ENCODE measurements at regions not wholly inside any gene's neighbourhood (a gene's known extent, or its start where the extent isn't known, plus 50 kb on each side); places are given as distances from the start of the nearest gene placed in this dataset.
A peak's percentile ranks its signal among the peaks of the same experiment; 100 is the strongest.

DNA sequence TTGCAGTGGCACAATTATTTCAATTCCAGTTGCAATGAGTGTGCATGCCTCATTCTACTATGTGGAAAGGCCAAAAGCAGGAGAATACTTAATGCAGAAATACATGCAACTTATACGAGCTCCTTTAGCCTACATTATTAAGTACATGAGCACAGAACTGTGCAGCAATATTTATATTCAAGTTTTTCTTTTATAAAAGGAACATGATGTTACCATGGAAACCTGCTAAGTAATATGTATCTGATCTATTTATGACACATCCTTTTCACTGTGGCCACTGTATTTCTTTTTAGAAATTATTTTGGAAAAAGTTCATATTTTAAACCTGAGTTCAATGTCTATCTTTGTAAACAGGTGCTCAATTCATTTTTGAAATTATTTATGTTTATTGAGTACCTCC lies 88.9 kb downstream of the ELAPOR2 start:
- intact Hi-C loops (cut with DNase I): no loop called here
- H3K4me3 ChIP-seq: no peak overlapping the region
- DNase-seq: no peak
- WGBS, 4 donors: 52 to 77% (median 68%) methylated on average over 1 of the region's 1 CpG
- TF ChIP-seq, protein P1, sequence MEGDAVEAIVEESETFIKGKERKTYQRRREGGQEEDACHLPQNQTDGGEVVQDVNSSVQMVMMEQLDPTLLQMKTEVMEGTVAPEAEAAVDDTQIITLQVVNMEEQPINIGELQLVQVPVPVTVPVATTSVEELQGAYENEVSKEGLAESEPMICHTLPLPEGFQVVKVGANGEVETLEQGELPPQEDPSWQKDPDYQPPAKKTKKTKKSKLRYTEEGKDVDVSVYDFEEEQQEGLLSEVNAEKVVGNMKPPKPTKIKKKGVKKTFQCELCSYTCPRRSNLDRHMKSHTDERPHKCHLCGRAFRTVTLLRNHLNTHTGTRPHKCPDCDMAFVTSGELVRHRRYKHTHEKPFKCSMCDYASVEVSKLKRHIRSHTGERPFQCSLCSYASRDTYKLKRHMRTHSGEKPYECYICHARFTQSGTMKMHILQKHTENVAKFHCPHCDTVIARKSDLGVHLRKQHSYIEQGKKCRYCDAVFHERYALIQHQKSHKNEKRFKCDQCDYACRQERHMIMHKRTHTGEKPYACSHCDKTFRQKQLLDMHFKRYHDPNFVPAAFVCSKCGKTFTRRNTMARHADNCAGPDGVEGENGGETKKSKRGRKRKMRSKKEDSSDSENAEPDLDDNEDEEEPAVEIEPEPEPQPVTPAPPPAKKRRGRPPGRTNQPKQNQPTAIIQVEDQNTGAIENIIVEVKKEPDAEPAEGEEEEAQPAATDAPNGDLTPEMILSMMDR (IDR thresholded peaks at IDR 0.05): no peak
- no peak for TF ChIP-seq POLR2A (IDR thresholded peaks at IDR 0.05)
- no peaks in the 10 kb centered on the region for H3K36me3 ChIP-seq (replicated peaks in 1 of 2)
- H3K4me1 ChIP-seq (replicated peaks in 1 of 2): no peaks in the 10 kb centered on the region
- H3K27me3 ChIP-seq: no peaks in the 10 kb centered on the region
- no peak overlapping the region for H3K27ac ChIP-seq
- no peaks in the 10 kb centered on the region for H3K9me3 ChIP-seq (replicated peaks in 1 of 3)

DNA sequence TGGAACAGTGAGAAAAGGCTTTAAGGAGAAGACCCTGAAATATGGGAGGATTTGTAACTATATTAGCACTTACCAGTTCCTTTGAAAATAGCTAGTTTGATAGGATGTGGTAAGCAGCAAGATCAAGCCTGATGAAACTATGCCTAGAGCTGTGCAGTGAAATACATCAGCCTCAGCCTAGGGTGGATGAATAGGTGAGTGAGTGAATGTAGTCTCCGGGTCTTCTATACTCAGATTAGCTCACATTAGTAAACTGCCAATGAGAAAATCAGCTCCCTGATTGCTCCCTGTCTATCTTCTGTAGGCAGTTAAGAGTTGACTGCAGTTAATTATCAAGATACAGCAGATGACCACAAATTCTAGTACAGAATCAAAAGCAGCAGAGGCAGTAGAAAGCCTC lies 89.6 kb downstream of the ELAPOR2 start:
- H3K4me3 ChIP-seq: no peak overlapping the region
- no peaks in the 10 kb centered on the region for H3K27me3 ChIP-seq
- WGBS, 4 donors: 69 to 85% (median 80%) methylated on average over 1 of the region's 1 CpG
- TF ChIP-seq, protein P1 (IDR thresholded peaks at IDR 0.05): no peak
- no peak for TF ChIP-seq POLR2A (IDR thresholded peaks at IDR 0.05)
- DNase-seq: no peak
- no peaks in the 10 kb centered on the region for H3K9me3 ChIP-seq (replicated peaks in 1 of 3)
- H3K4me1 ChIP-seq (replicated peaks in 1 of 2): no peaks in the 10 kb centered on the region
- intact Hi-C loops (cut with DNase I): no loop called here
- no peak overlapping the region for H3K27ac ChIP-seq
- H3K36me3 ChIP-seq (replicated peaks in 1 of 2): no peaks in the 10 kb centered on the region

DNA sequence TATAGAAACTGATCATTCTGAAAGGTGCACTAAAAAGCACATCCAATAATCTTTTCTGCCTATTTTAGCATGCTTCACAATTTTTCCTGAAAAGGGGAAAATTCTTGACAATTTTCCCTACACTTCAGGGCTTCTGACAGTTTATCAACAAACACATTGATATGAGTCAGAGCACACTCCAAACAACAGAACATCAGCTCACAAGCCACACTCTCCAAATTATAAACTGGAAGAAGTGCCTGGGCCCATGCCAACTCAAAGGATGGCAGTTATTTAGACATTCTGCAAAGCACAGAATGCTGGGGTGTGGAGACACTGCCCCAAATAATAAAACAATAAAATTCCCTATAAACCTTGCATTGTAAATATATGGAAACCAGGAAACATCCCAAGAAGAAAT lies 90.8 kb downstream of the ELAPOR2 start:
- TF ChIP-seq, protein P1 (IDR thresholded peaks at IDR 0.05): no peak
- TF ChIP-seq POLR2A (IDR thresholded peaks at IDR 0.05): no peak
- peak in 1 of 7 donors; percentile 7 for DNase-seq
- intact Hi-C loops (cut with DNase I): no loop called here
- H3K4me3 ChIP-seq: no peak overlapping the region
- no peaks in the 10 kb centered on the region for H3K9me3 ChIP-seq (replicated peaks in 1 of 3)
- no peaks in the 10 kb centered on the region for H3K4me1 ChIP-seq (replicated peaks in 1 of 2)
- H3K27ac ChIP-seq: no peak overlapping the region
- H3K36me3 ChIP-seq (replicated peaks in 1 of 2): no peaks in the 10 kb centered on the region
- no peaks in the 10 kb centered on the region for H3K27me3 ChIP-seq

DNA sequence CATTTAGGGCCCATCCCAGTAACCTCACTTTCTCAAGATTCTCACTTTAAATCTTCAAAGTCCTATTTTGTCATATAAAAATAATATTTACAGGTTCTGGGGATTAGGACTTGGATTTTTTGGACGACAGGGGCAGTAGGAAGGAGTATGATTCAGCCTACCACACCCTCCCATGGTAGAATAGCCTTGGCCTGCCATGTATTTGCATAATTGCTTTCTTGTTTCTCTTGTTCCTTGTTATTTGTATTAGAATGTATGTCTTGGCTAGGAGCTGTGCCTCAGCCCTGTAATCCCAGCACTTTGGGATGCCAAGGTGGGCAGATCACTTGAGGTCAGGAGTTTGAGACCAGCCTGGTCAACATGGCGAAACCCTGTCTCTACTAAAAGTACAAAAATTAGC lies 92.5 kb downstream of the ELAPOR2 start:
- Histone ChIP-seq H3K27me3 (no peaks in the 10 kb centered on the region), H3K4me1 (replicated peaks in 1 of 2) (no peaks in the 10 kb centered on the region), H3K27ac (no peak overlapping the region), H3K9me3 (replicated peaks in 1 of 3) (no peaks in the 10 kb centered on the region), H3K4me3 (no peak overlapping the region), H3K36me3 (replicated peaks in 1 of 2) (no peaks in the 10 kb centered on the region)
- no peak for DNase-seq
- intact Hi-C loops (cut with DNase I): no loop called here
- WGBS, 4 donors: 61 to 71% (median 65%) methylated on average over 2 of the region's 2 CpGs
- TF ChIP-seq, protein P1 (IDR thresholded peaks at IDR 0.05): no peak
- TF ChIP-seq POLR2A (IDR thresholded peaks at IDR 0.05): no peak

All from adrenal gland (tissue), 9 donors.